ENCODE measurements at regions not wholly inside any gene's neighbourhood (a gene's known extent, or its start where the extent isn't known, plus 50 kb on each side); places are given as distances from the start of the nearest gene placed in this dataset.
A peak's percentile ranks its signal among the peaks of the same experiment; 100 is the strongest.

- no peak overlapping the region for H3K4me3 ChIP-seq (ENCODE audit: low read length)
- no peak for DNase-seq (ENCODE audit: low read depth, low spot score)
Observed at GRCh38 chr13:79267560-79267959, 138.5 kb downstream of the RBM26 start.

- DNase-seq (ENCODE audit: low read depth, low spot score) = no peak
- H3K4me3 ChIP-seq (ENCODE audit: low read length) = no peak overlapping the region
Observed at GRCh38 chr13:79258489-79258888, 147.6 kb downstream of the RBM26 start.

GRCh38 chr13:79246578-79246949 lies 159.5 kb downstream of the RBM26 start:
- no peak for DNase-seq (ENCODE audit: low read depth, low spot score)

GRCh38 chr13:79245937-79246577 lies 160.0 kb downstream of the RBM26 start:
- DNase-seq (ENCODE audit: low read depth, low spot score) = no peak
- H3K4me3 ChIP-seq (ENCODE audit: low read length) = no peak overlapping the region

More at GRCh38 chr13:79246578-79246949, 159.5 kb downstream of the RBM26 start:
- H3K4me3 ChIP-seq (ENCODE audit: low read length) = no peak overlapping the region

- H3K4me3 ChIP-seq (ENCODE audit: low read length) = no peak overlapping the region
- no peak for DNase-seq (ENCODE audit: low read depth, low spot score)
Observed at GRCh38 chr13:79241697-79242096, 164.4 kb downstream of the RBM26 start.

- H3K4me3 ChIP-seq (ENCODE audit: low read length) = no peak overlapping the region
Observed at GRCh38 chr13:79237981-79238380, 168.1 kb downstream of the RBM26 start.

GRCh38 chr13:79231887-79232286 lies 174.2 kb downstream of the RBM26 start:
- no peak for DNase-seq (ENCODE audit: low read depth, low spot score)
- H3K4me3 ChIP-seq (ENCODE audit: low read length) = no peak overlapping the region

More at GRCh38 chr13:79237981-79238380, 168.1 kb downstream of the RBM26 start:
- no peak for DNase-seq (ENCODE audit: low read depth, low spot score)

- H3K4me3 ChIP-seq (ENCODE audit: low read length) = no peak overlapping the region
- no peak for DNase-seq (ENCODE audit: low read depth, low spot score)
Observed at GRCh38 chr13:79229761-79230160, 176.3 kb downstream of the RBM26 start.

- DNase-seq (ENCODE audit: low read depth, low spot score) = no peak
- no peak overlapping the region for H3K4me3 ChIP-seq (ENCODE audit: low read length)
Observed at GRCh38 chr13:79228972-79229371, 177.1 kb downstream of the RBM26 start.

- DNase-seq (ENCODE audit: low read depth, low spot score) = no peak
- H3K4me3 ChIP-seq (ENCODE audit: low read length) = no peak overlapping the region
Observed at GRCh38 chr13:79227418-79227817, 178.6 kb downstream of the RBM26 start.

GRCh38 chr13:79226938-79227337 lies 179.1 kb downstream of the RBM26 start:
- no peak for DNase-seq (ENCODE audit: low read depth, low spot score)
- H3K4me3 ChIP-seq (ENCODE audit: low read length) = no peak overlapping the region

GRCh38 chr13:79226250-79226649 lies 179.8 kb downstream of the RBM26 start:
- no peak for DNase-seq (ENCODE audit: low read depth, low spot score)
- no peak overlapping the region for H3K4me3 ChIP-seq (ENCODE audit: low read length)

- H3K4me3 ChIP-seq (ENCODE audit: low read length) = no peak overlapping the region
Observed at GRCh38 chr13:79225487-79226232, 180.4 kb downstream of the RBM26 start.

GRCh38 chr13:79222427-79223205 lies 183.4 kb downstream of the RBM26 start:
- DNase-seq (ENCODE audit: low read depth, low spot score) = no peak
- H3K4me3 ChIP-seq (ENCODE audit: low read length) = no peak overlapping the region

More at GRCh38 chr13:79225487-79226232, 180.4 kb downstream of the RBM26 start:
- no peak for DNase-seq (ENCODE audit: low read depth, low spot score)

- no peak overlapping the region for H3K4me3 ChIP-seq (ENCODE audit: low read length)
- no peak for DNase-seq (ENCODE audit: low read depth, low spot score)
Observed at GRCh38 chr13:79212064-79212619, 193.9 kb downstream of the RBM26 start.

GRCh38 chr13:79211377-79211776 lies 194.7 kb downstream of the RBM26 start:
- H3K4me3 ChIP-seq (ENCODE audit: low read length) = no peak overlapping the region
- DNase-seq (ENCODE audit: low read depth, low spot score) = no peak

- H3K4me3 ChIP-seq (ENCODE audit: low read length) = no peak overlapping the region
Observed at GRCh38 chr13:79197933-79198332, 208.1 kb downstream of the RBM26 start.

GRCh38 chr13:79196843-79197242 lies 209.2 kb downstream of the RBM26 start:
- no peak for DNase-seq (ENCODE audit: low read depth, low spot score)
- no peak overlapping the region for H3K4me3 ChIP-seq (ENCODE audit: low read length)

More at GRCh38 chr13:79197933-79198332, 208.1 kb downstream of the RBM26 start:
- no peak for DNase-seq (ENCODE audit: low read depth, low spot score)

- no peak overlapping the region for H3K4me3 ChIP-seq (ENCODE audit: low read length)
Observed at GRCh38 chr13:79196366-79196765, 209.7 kb downstream of the RBM26 start.

GRCh38 chr13:79194727-79195126 lies 211.3 kb downstream of the RBM26 start:
- no peak overlapping the region for H3K4me3 ChIP-seq (ENCODE audit: low read length)
- no peak for DNase-seq (ENCODE audit: low read depth, low spot score)

More at GRCh38 chr13:79196366-79196765, 209.7 kb downstream of the RBM26 start:
- DNase-seq (ENCODE audit: low read depth, low spot score) = peak; percentile 17

All from Jurkat, Clone E6-1 (cell line).